NCI-H1694 (cell line): ENCODE measurements at regions not wholly inside any gene's neighbourhood (a gene's known extent, or its start where the extent isn't known, plus 50 kb on each side); places are given as distances from the start of the nearest gene placed in this dataset.

Experiments used
- DNase-seq: peaks from one replicate; lab custom pipeline; 2025; lab: John Stamatoyannopoulos, UW

DNA sequence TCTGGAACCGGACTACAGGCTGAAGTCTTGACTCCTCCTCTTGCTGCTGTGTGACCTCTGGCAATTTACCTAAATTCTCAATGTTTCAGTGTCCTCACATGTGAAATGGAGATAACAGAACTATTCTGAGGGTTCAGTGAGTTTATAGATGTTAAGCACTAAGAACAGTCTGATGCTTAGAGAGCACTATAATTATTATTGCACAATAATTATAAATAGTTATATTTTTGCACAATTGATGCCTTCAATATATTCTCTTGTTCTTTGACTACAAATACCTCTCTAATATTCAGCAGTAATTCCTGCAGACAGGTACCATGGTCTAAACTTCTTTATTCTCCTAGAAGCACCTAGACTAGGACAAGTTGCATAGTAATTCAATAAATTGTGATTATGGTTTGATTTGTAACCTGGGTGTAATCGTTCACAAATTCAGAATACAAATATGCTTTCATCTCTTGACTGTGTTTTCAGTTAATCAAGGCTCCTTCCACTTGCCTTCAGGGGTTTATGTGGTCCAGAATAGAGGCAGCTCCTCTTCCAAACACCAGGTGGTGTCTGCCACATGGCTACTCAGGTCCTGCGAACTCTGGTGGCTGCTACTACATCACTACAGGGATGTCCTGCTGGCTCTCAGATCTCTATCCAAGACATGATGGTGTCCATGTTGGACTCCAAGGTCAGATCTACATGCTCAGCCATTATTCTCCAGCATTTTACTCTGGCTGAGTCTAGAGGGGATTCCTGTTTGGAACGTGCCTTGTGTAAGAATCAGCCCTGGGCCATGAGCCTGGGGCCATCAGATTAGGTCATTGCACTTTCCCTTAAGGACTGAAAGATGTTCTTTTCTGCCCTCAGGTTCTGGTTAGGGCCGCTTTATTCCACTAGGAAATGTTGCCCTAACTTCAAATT lies 103.4 kb downstream of the QRFPR start:
- DNase-seq, result no peak

DNA sequence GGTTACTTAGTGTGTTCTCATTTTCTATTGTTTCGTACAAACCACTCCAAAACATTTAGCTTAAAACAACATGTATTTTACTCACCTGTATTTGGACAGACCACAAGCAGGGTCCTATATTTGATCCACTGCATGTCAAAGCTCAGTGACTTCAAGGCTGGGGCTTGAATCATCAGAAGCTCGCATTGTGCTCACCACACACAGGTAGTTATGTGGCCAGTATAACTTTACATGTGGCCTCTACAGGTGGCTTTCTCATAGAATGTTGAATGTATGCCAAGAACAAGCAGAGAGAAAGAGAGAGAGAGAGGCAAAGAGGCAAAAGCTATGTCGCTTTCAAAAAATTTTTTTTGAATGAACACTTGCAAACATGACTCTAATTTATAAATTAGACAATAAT lies 107.6 kb downstream of the QRFPR start:
- DNase-seq, result no peak

GRCh38 chr4:121272526-121272925 lies 108.3 kb downstream of the QRFPR start:
- no peak for DNase-seq

- DNase-seq, result no peak
Measured at GRCh38 chr4:121270389-121270788, 106.3 kb upstream of the TNIP3 start.

DNA sequence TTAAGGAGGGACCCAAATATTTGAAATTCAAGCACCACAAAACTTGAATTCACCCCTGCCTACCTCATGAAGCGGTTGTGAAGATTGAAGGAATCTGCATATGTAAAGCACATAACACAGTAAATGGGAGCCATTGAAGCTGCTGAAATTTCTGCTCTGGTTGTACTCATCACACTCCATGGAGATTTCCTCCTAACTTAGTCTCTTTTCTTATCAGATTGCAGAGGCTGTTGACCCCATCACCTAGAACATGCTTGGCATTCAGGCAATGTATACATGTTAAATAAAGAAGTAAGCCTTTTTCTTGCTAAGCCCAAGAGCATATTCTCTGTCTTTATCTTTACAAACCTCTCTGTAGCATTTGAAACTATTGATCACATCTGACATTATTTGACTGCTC lies 104.9 kb upstream of the TNIP3 start:
- DNase-seq, result no peak

DNA sequence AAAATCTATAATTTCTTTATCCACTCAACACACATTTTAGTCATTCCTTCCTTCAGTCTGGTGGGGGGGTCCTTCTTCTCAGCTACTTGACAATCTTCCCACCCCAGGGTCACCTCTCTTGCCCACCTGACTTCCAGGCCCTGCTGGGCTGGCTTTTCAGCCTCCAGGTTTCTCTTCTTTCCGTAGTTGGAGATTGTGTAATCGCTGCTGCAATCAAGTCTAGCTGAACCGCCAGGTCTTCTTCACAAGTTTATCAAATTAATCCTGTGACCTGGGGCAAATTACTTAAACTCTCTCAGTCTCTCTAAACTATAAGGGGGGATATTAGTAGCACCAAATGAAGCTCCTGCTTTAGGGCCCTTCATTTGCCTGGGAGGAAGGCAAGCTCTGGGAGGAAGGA lies 102.9 kb upstream of the TNIP3 start:
- no peak for DNase-seq

- no peak for DNase-seq
Measured at GRCh38 chr4:121256887-121257466, 92.9 kb upstream of the TNIP3 start.

GRCh38 chr4:121255986-121256750 lies 92.0 kb upstream of the TNIP3 start:
- DNase-seq, result no peak

DNA sequence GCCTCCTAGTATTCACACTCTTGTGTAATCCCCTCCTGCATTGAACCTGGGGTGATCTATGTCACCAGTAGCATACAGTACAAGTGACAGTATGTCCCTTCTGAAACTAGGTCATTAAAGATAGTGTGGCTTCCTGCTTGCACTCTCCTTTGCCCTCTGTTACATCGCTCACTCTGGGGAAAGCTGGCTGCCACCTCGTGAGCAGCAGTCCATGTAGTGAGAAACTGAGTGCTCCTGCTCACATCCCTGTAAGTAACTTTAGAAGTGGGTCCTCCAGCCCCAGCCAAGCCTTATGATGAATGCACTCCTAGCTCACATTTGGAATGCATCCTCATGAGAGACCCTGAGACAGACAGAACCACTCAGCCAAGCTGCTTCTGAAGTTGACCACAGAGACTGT lies 89.8 kb upstream of the TNIP3 start:
- DNase-seq, result no peak

GRCh38 chr4:121252224-121252806 lies 88.2 kb upstream of the TNIP3 start:
- peak; percentile 11 for DNase-seq

DNA sequence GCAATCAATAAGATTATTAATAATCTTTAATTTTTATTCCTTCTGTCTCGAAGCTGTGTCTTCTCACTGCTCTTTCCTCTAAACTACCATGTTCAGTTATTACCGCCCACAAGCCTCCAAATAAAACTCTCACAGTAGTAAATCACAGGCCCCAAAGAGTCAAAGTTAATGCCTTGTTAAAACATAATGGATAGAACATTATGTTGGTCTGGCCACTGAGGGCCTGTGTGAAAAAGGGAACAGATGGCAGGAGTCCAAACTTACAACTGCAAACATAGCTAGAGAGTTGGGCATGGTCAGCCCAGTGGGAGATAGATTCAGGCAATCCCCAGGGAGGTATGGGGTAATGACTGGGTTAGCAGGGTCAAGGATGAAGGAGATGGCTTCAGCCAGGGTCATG lies 84.6 kb upstream of the TNIP3 start:
- no peak for DNase-seq

DNA sequence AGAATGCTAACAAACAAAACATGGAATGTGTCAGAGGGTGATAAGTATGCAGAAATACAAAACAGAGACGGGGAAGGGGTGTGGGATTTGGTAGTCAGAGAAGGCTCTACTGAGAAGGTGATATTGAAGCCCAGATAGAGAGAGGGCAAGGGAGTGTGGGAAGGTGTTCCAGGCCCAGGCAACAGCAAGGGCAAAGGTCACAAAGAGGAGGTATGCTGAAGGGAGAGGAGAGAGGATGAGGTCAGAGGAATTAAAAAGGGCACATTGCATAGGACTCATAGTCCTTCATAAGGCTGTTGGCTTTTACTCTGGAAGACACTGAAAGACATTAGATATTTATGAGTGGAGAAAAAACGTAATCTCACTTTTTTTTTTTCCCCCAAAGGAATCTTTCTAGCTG lies 82.6 kb upstream of the TNIP3 start:
- DNase-seq, result no peak

DNA sequence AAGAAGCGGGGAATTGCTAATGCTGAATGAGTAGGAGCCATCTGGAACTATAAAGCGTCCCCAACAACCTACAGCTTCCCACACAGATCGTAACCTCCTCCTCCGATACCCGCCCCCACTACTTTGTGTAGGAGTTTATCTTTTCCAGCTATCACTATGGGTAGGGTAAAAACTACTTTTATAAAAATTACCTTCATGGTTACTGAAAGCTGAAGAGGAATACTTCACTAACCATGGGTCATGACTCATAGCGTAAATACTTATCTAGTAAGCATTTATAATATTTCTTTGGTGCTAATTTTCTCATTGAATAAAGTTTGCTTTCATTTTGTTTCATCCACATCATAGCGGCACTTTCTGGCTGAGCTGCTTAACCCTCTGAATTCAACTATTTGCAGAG lies 79.4 kb upstream of the TNIP3 start:
- DNase-seq, result no peak

GRCh38 chr4:121242188-121242750 lies 78.1 kb upstream of the TNIP3 start:
- DNase-seq, result no peak

- DNase-seq, result no peak
Measured at GRCh38 chr4:121239951-121240350, 75.8 kb upstream of the TNIP3 start.

DNA sequence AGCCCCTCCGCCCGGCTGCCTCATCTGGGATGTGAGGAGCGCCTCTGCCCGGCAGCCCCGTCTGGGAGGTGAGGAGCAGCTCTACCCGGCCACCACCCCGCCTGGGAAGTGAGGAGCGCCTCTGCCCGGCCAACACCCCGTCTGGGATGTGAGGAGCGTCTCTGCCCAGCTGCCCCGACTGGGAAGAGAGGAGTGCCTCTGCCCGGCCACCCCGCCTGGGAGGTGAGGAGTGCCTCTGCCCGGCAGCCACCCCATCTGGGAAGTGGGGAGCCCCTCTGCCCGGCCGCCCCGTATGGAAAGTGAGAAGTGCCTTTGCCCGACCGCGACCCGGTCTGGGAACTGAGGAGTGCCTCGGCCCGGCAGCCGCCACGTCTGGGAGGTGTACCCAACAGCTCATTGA lies 74.3 kb upstream of the TNIP3 start:
- no peak for DNase-seq

DNA sequence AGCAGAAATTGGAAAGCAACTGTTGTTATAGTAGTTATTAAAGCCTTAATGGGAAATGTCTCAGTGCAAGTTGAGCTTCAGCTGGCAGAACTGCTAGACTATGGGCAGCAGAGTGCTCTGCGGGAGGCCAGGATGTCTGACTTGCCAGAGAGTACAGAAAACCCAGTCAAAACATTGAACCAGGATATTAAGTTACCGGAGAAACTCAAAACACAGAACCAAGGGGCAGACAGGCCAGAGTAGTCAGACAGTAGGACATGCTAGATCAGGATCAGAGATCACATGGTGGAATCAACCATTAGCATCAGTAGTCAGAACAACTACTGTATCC lies 72.9 kb upstream of the TNIP3 start:
- DNase-seq, result no peak

DNA sequence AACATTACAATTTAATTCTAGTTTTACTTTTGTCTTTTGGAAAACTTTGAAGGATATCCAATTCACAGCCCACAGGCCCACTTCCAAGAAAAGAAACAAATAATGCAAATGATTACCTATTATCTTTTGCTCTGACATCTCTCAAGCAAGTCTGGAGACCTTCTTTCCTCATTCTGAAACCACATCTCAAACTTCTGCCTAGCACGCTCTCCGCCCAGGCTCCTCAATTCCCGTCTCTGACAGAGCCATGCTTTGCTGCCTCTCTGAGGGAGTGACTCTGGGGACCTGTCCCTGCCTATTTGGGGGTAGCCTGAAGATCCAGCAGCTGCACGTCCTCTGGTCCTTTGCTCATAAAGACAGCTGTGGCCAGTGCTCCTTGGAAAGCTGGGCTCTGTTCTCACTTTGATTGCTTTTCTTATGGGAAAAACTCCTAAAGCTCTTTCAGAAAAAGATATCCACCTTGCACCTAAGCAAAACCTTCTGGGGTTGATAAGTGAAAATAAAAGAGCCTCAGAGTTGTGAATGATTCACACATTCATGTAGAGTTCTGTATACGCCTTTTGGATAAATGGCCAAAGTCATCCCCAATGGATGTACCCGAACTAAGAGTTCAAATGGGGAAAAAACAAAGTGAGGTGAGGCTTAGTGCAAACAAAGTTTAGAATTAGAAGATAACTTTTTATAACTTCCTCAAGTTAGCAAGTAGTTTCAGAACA lies 72.4 kb upstream of the TNIP3 start:
- no peak for DNase-seq

DNA sequence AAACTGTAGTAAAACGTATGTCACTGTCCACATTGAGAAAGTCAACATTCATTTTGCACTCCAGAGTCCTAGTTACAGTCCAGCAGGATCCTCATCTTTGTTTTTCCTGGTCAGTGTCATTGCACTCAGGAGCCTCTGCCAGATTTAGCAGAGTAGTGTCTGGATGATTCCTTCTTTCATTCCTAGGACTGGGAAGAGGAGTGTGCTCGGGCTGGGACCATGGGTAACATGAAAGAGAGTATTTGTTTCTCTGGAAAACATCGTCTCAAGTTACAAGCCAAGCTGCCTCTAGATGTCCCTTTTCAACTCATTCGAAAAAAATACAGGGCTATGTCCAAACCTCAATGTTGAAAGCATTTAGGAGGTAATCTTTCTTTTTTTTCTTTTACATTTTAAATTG lies 69.9 kb upstream of the TNIP3 start:
- no peak for DNase-seq

GRCh38 chr4:121229993-121230392 lies 65.9 kb upstream of the TNIP3 start:
- no peak for DNase-seq

DNA sequence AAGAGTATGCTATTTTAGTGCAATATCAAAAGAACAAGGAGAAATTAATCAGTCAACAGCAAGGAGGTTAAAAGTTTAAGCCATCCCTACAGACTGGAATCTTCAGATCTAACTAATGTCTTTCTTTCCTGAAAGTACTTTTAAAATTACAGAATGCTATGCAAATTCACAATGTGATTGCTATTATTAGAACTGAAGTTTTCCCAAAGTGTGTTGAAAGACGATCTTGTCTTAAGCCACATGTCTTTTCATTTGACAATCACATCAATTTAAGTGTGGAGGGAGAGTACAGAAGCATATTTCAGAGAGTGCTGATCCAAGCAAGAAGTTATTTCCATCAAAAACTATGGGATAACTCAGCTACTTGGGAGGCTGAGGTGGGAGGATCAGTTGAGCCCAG lies 64.7 kb upstream of the TNIP3 start:
- DNase-seq, result no peak

GRCh38 chr4:121227341-121227792 lies 63.2 kb upstream of the TNIP3 start:
- DNase-seq, result no peak
